Panc1 (cell line): ENCODE measurements at regions not wholly inside any gene's neighbourhood (a gene's known extent, or its start where the extent isn't known, plus 50 kb on each side); places are given as distances from the start of the nearest gene placed in this dataset.

Experiments used
- POLR2AphosphoS5 ChIP-seq: IDR thresholded peaks from 2 replicates; pipeline ENCODE4 v1.6.1; 2012; ENCODE audit warnings: mild to moderate bottlenecking, low read depth, low read length, moderate library complexity
- SIN3A ChIP-seq: IDR thresholded peaks from 2 replicates; pipeline ENCODE4 v1.6.1; 2012; ENCODE audit warnings: low read depth, mild to moderate bottlenecking, low read length, moderate library complexity, borderline replicate concordance; ENCODE audit not compliant: insufficient read depth
- TF ChIP-seq, protein P1 (sequence below): fragments of 450-650 bp; IDR thresholded peaks from 2 replicates; pipeline ENCODE4 v1.5.1; 2017; ENCODE audit warnings: mild to moderate bottlenecking

DNA sequence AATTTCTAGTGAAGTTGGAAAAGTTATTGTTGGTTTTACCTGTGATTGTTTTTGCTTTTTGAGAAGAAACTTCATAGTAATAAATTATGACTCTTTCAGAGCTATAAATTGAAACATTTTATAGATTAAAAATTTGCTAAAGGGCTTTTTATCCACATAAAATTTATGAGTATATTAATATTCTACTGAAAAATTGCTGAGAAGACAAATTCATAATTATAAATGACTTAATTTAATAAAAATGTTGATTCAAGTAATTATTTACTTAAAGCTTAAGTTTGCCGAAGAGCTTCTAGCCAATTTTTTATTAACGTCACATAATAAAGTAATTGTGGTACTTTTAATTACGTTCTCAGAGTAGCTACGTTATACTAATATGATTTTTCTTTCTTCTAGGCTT, 761.7 kb downstream of the DNAJB9 start:
- TF ChIP-seq POLR2AphosphoS5 (no peak), SIN3A (no peak)
- TF ChIP-seq, protein P1, sequence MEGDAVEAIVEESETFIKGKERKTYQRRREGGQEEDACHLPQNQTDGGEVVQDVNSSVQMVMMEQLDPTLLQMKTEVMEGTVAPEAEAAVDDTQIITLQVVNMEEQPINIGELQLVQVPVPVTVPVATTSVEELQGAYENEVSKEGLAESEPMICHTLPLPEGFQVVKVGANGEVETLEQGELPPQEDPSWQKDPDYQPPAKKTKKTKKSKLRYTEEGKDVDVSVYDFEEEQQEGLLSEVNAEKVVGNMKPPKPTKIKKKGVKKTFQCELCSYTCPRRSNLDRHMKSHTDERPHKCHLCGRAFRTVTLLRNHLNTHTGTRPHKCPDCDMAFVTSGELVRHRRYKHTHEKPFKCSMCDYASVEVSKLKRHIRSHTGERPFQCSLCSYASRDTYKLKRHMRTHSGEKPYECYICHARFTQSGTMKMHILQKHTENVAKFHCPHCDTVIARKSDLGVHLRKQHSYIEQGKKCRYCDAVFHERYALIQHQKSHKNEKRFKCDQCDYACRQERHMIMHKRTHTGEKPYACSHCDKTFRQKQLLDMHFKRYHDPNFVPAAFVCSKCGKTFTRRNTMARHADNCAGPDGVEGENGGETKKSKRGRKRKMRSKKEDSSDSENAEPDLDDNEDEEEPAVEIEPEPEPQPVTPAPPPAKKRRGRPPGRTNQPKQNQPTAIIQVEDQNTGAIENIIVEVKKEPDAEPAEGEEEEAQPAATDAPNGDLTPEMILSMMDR, result no peak
